ENCODE measurements at regions not wholly inside any gene's neighbourhood (a gene's known extent, or its start where the extent isn't known, plus 50 kb on each side); places are given as distances from the start of the nearest gene placed in this dataset.

DNA sequence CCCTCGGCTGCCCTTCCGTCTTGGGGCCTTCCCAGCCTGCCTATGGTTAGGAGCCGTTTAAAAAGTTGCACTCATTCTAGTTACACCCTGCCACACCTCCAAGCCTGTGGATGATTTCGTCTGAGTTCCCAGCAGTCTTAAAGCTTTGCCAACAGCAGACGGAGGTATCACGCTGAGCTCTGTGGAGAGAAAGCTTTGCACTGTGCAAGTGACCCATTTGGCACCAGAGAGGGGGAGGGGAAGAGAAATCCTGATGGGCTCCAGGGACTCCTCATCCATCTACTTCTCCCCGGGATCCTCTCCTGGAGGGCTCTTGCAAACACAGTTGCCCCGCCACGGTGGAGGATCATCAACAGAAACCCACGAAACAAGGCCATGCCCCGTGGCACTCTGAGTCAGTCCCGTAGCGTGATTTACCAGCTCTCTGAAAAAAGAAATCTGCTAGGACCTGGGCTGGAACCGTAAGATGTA is 98.8 kb upstream of the CITED2 start:
- H3K27me3 Mint-ChIP-seq (ENCODE audit: low read depth, unreplicated experiment), result no peaks in the 10 kb centered on the region
- no peak for FAIRE-seq
- peak overlapping the region; percentile 64 for H2AFZ ChIP-seq (ENCODE audit: low read depth, low read length)
- TF ChIP-seq, protein P1, sequence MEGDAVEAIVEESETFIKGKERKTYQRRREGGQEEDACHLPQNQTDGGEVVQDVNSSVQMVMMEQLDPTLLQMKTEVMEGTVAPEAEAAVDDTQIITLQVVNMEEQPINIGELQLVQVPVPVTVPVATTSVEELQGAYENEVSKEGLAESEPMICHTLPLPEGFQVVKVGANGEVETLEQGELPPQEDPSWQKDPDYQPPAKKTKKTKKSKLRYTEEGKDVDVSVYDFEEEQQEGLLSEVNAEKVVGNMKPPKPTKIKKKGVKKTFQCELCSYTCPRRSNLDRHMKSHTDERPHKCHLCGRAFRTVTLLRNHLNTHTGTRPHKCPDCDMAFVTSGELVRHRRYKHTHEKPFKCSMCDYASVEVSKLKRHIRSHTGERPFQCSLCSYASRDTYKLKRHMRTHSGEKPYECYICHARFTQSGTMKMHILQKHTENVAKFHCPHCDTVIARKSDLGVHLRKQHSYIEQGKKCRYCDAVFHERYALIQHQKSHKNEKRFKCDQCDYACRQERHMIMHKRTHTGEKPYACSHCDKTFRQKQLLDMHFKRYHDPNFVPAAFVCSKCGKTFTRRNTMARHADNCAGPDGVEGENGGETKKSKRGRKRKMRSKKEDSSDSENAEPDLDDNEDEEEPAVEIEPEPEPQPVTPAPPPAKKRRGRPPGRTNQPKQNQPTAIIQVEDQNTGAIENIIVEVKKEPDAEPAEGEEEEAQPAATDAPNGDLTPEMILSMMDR (IDR thresholded peaks at IDR 0.05; ENCODE audit: insufficient read depth, low read depth, low read length), result no peak
- peak overlapping the region; percentile 46 for H3K4me2 ChIP-seq (ENCODE audit: low read length)
- peak; percentile 39 for DNase-seq (ENCODE audit: low read depth)
- H3K36me3 Mint-ChIP-seq (ENCODE audit: low read depth, unreplicated experiment), result no peaks in the 10 kb centered on the region
- no peaks in the 10 kb centered on the region for H3K36me3 ChIP-seq (ENCODE audit: insufficient read depth, low read length)
- H3K4me3 ChIP-seq (ENCODE audit: insufficient read depth, low read depth, low read length), result peak overlapping the region; percentile 24
- no peaks in the 10 kb centered on the region for H3K9me3 Mint-ChIP-seq (ENCODE audit: unreplicated experiment)
- no peak overlapping the region for H3K27ac ChIP-seq (ENCODE audit: low read depth, low read length)
- H3K9me3 ChIP-seq (ENCODE audit: insufficient read depth, low read depth, low read length), result no peaks in the 10 kb centered on the region
- H3K4me1 Mint-ChIP-seq (ENCODE audit: low read depth, unreplicated experiment), result peaks cover 27% of the 10 kb centered on the region
- peaks cover 17% of the 10 kb centered on the region for H3K4me1 ChIP-seq (ENCODE audit: insufficient read depth, low read length)
- H3K79me2 ChIP-seq (ENCODE audit: insufficient read depth, low read length), result no peaks in the 10 kb centered on the region
- H4K20me1 ChIP-seq (ENCODE audit: insufficient read depth, low read length), result no peaks in the 10 kb centered on the region
- no peaks in the 10 kb centered on the region for H3K27me3 ChIP-seq (ENCODE audit: insufficient read depth, low read length)
- no peak overlapping the region for H3K4me3 Mint-ChIP-seq (ENCODE audit: unreplicated experiment)
- H3K9ac ChIP-seq (ENCODE audit: low read length), result no peak overlapping the region
- H3K27ac Mint-ChIP-seq (ENCODE audit: unreplicated experiment), result peak overlapping the region; percentile 71

DNA sequence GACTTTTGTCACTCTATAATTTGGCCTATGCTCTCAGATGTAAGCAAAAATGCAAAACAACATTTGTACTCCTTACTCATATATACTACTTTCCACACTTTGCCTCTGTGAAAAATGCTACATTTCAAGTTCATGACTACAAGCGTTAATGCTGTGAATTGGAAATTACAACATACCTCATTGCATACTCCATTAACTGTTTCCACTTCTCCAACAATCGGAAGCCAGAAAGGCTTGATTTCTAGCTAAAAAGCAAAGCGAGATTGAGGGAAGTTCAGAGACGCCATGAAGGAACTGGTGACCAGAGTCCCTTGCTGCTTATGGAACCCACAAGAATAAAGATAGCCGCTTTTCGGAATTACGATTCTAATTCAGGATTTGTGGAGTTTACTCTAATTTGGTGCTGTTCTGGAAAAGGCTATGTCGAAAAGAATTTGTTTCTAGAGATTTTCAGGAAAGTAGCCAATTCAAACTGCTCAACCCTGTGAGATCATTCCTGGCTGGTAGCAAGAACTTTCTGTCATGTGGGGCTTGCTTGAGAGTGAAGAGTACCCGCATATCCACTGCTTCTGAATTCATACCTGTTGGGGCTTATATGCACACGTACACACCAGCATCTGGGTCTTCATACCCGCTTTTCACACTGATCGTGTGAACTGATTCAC is 98.0 kb upstream of the CITED2 start:
- peaks cover 32% of the 10 kb centered on the region for H3K4me1 Mint-ChIP-seq (ENCODE audit: low read depth, unreplicated experiment)
- no peaks in the 10 kb centered on the region for H3K27me3 Mint-ChIP-seq (ENCODE audit: low read depth, unreplicated experiment)
- TF ChIP-seq EZH2 (IDR thresholded peaks at IDR 0.05; ENCODE audit: insufficient read depth, low read length), result no peak
- TF ChIP-seq, protein P1 (IDR thresholded peaks at IDR 0.05; ENCODE audit: insufficient read depth, low read depth, low read length), result no peak
- FAIRE-seq, result peak; percentile 34
- Histone ChIP-seq H3K27me3 (ENCODE audit: insufficient read depth, low read length) (no peaks in the 10 kb centered on the region), H3K9ac (ENCODE audit: low read length) (no peak overlapping the region), H3K9me3 (ENCODE audit: insufficient read depth, low read depth, low read length) (no peaks in the 10 kb centered on the region), H3K4me1 (ENCODE audit: insufficient read depth, low read length) (peaks cover 17% of the 10 kb centered on the region), H3K36me3 (ENCODE audit: insufficient read depth, low read length) (no peaks in the 10 kb centered on the region), H3K79me2 (ENCODE audit: insufficient read depth, low read length) (no peaks in the 10 kb centered on the region), H2AFZ (ENCODE audit: low read depth, low read length) (peak overlapping the region; percentile 64), H4K20me1 (ENCODE audit: insufficient read depth, low read length) (no peaks in the 10 kb centered on the region), H3K4me3 (ENCODE audit: insufficient read depth, low read depth, low read length) (no peak overlapping the region), H3K4me2 (ENCODE audit: low read length) (peak overlapping the region; percentile 46), H3K27ac (ENCODE audit: low read depth, low read length) (no peak overlapping the region)
- no peaks in the 10 kb centered on the region for H3K9me3 Mint-ChIP-seq (ENCODE audit: unreplicated experiment)
- no peak overlapping the region for H3K4me3 Mint-ChIP-seq (ENCODE audit: unreplicated experiment)
- H3K27ac Mint-ChIP-seq (ENCODE audit: unreplicated experiment), result peak overlapping the region; percentile 24
- DNase-seq (ENCODE audit: low read depth), result peak; percentile 51
- no peaks in the 10 kb centered on the region for H3K36me3 Mint-ChIP-seq (ENCODE audit: low read depth, unreplicated experiment)

DNA sequence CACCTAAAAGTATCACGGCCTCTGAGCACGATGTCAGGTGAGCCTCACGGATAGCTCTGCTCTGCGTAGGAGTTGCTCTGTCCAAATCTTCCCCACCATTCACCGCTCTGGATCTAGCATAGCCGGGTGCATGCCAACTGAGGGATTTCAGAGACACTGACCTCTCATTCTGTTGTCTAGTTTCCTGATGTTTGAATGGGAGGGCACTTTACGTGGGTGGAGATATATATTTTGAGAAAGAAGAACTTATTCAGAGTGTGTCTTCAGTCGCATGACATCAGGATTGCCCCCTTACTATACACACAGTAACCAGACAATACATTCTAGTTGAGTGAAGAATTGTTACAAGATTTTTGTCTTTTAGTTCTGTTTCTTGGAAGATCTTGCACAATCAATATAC is 96.5 kb upstream of the CITED2 start:
- no peak overlapping the region for H3K27ac ChIP-seq (ENCODE audit: low read depth, low read length)
- TF ChIP-seq, protein P1 (IDR thresholded peaks at IDR 0.05; ENCODE audit: insufficient read depth, low read depth, low read length), result no peak
- TF ChIP-seq EZH2 (IDR thresholded peaks at IDR 0.05; ENCODE audit: insufficient read depth, low read length), result no peak
- DNase-seq (ENCODE audit: low read depth) (no peak), FAIRE-seq (no peak)
- Mint-ChIP-seq H3K9me3 (ENCODE audit: unreplicated experiment) (no peaks in the 10 kb centered on the region), H3K36me3 (ENCODE audit: low read depth, unreplicated experiment) (no peaks in the 10 kb centered on the region), H3K27me3 (ENCODE audit: low read depth, unreplicated experiment) (no peaks in the 10 kb centered on the region), H3K4me1 (ENCODE audit: low read depth, unreplicated experiment) (peaks cover 32% of the 10 kb centered on the region), H3K4me3 (ENCODE audit: unreplicated experiment) (no peak overlapping the region), H3K27ac (ENCODE audit: unreplicated experiment) (no peak overlapping the region)
- peaks cover 17% of the 10 kb centered on the region for H3K4me1 ChIP-seq (ENCODE audit: insufficient read depth, low read length)
- H3K79me2 ChIP-seq (ENCODE audit: insufficient read depth, low read length), result no peaks in the 10 kb centered on the region
- H3K36me3 ChIP-seq (ENCODE audit: insufficient read depth, low read length), result no peaks in the 10 kb centered on the region
- H3K4me3 ChIP-seq (ENCODE audit: insufficient read depth, low read depth, low read length), result no peak overlapping the region
- no peaks in the 10 kb centered on the region for H3K9me3 ChIP-seq (ENCODE audit: insufficient read depth, low read depth, low read length)
- H2AFZ ChIP-seq (ENCODE audit: low read depth, low read length), result no peak overlapping the region
- H3K9ac ChIP-seq (ENCODE audit: low read length), result no peak overlapping the region
- H3K4me2 ChIP-seq (ENCODE audit: low read length), result no peak overlapping the region
- H3K27me3 ChIP-seq (ENCODE audit: insufficient read depth, low read length), result no peaks in the 10 kb centered on the region
- H4K20me1 ChIP-seq (ENCODE audit: insufficient read depth, low read length), result no peaks in the 10 kb centered on the region
